GF-D8 (cell line): ENCODE measurements at regions not wholly inside any gene's neighbourhood (a gene's known extent, or its start where the extent isn't known, plus 50 kb on each side); places are given as distances from the start of the nearest gene placed in this dataset.

Experiments used
- DNase-seq: peaks from one replicate; lab custom pipeline; 2025; lab: John Stamatoyannopoulos, UW

DNA sequence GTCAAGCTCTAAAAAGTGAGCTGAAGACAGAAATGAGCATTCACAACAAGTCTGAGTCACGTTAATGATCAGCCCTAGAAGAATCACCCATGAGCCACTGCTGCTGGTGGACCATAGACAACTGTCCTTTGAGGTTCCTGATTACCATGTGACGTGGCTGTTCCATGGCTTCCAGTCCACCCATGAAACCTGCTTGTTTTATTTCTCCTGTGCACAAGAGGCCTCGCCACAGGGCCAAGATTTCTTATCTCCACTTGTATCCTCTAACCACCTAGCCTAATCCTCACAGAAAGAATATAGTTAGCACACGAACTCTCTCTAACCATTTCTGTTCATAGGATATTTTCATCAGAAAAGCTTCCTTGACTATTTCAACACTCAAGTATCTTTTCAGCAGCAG, 242.7 kb downstream of the MREG start:
- DNase-seq: no peak

DNA sequence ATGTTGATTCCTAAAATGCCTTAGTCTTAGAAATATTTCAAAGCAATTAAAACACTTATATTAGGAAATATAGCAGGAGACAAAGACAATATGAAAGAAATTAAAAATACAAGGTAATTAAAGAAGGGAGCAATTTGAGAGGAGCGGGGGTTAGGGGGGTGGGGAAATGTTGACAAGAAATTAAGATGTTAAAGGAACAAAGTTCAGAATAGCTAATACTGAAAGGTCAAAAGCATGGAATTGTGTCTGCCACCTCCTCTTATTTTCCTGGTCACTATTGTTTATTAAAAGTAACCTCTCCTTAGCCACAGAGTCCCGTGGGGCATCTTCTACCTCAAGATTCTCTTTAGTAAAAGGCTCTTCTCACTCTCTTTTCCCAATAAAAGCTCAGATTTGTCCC, 244.1 kb downstream of the MREG start:
- DNase-seq: no peak

DNA sequence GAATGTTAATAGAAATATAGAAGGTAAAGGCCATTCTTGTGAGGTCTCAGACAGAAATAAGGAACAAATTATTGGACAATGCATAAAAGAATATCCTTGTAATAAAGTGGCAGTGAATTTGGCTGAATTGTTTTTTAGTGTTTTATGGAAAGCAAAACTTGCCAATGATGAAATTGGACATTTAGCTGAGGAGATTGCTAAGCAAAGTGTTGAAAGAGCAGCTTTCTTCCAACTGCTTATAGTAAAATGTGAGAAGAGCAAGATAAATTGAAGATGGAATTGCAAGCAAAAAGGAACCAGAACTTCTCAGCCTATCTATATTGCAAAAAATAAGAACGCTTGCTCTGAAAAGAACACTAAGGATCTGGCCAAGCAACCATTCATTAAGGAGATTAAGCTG, 245.7 kb downstream of the MREG start:
- no peak for DNase-seq

DNA sequence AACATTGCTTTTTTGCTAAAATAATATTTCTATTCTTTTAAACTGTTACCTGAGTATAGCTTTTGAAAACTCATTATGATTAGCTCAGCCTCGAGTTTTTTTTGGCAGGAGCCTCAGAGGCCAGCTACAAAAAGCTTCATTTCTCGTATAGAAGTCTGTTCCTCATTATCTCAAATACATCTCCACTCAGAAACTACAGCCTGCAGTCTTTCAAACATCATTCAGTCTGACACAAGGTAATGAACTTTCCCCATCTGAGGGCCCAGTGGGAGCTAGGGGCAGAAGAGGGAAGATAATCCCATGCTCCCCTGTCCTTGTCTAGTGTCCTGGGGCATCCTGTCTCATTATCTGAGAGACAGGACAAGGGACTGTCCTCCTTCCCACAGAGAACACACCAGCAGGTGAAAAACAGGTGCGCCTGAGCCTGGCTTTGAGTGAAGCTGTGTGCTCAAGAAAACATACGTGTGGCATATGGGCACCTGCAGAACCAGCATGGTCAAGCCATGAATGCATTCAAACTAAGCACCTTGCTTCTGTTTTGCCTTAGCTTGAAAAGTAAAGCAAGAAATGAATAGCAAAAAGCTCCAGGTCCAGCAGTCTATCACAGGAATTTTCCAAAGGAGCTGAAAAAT, 247.5 kb downstream of the MREG start:
- DNase-seq: no peak

DNA sequence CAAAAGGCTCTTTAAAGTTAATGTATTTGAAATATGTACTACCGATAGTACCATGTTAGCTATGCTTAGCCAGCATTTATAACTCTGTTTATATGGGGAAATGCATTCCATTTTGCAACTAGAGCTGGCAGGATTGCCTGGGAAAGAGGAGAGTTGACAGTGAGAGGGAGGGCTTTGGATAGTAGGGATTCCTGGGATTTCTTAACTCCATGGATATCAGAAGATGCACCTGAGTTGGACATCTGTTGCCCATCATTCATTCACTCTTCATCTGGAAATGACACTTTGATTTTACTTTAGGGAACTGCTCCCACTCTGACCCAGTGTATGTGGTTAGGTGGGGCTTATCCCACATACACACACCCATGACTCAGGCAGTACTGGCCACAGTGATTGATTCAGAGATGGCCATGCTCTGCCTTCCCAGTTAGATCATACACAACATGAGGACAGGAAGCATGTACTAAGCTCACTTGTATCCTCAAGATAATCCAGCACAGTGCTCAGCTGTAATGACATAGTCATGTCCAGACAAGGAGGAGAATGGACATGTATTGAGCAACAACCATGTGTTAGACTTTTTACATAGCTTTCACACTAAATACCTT, 248.8 kb downstream of the MREG start:
- DNase-seq: no peak

DNA sequence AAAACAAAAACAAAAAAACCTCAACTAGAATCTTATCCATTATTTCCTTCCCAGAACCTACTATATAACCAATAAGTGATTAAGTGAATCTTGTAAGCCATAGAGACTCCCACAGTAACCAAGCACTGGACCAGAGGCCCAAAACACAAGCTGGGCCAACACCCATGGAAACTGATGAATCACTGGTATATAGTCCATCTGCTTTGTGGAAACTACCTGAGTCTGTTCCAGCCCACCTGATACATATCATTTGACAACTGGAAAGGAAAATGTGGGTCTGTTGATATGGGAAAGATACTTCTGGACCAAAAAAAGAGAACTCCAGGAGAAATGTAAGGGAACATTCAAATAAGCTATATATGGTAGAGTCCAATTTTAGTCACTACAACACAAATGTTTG, 252.8 kb downstream of the MREG start:
- DNase-seq: no peak

DNA sequence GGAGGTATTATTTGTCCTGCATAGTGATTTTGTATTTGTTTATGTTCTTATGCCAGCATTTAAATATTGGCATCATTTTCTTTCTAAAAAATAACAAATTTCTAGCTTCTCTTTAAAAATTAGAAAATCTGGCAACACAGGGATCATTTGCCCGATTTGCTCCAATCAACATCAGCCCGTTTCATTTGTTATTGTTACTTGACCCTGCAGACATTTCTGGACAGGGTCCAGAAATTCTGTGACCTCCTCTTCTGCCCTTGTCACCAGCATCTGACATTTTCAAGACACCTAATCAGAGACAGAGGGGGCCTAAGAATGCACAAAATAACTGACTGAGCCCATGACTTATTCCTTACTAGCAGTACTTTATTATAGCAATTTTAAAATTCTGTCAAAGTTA, 253.3 kb downstream of the MREG start:
- DNase-seq: no peak

DNA sequence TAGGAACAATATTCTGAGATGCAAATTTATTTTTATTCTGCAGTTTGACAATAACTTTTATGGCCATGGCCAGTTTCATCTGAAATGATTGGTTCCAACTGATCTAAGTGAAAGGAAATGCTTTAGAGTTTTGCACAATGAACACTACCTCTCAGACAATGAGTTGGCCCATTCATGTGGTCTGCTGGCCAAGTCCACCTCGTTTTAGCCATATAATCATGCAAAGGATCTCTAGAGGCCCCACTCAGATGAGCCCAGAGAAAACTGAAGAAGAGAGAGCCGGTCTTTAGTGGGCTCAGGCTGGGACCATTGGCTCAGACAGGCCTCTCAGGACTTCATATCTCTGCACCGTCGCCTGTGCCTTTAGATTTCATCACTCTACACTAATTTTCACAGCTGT, 254.7 kb downstream of the MREG start:
- DNase-seq: no peak

DNA sequence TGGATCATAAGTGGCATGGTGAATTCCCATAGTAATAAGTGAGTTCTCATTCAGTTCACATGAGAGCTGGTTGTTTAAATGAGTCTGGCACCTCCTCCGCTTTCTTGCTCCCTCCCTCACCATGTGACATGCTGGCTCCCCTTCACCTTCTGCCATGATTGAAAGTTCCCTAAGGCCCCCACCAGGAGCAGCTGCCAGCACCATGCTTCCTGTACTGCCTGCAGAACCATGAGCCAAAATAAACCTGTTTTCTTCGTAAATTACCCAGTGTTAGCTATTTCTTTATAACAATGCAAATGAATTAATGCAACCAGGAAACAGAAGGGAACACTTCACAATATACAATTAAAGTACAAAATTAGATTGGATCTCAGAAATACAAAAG, 257.0 kb downstream of the MREG start:
- DNase-seq: no peak

DNA sequence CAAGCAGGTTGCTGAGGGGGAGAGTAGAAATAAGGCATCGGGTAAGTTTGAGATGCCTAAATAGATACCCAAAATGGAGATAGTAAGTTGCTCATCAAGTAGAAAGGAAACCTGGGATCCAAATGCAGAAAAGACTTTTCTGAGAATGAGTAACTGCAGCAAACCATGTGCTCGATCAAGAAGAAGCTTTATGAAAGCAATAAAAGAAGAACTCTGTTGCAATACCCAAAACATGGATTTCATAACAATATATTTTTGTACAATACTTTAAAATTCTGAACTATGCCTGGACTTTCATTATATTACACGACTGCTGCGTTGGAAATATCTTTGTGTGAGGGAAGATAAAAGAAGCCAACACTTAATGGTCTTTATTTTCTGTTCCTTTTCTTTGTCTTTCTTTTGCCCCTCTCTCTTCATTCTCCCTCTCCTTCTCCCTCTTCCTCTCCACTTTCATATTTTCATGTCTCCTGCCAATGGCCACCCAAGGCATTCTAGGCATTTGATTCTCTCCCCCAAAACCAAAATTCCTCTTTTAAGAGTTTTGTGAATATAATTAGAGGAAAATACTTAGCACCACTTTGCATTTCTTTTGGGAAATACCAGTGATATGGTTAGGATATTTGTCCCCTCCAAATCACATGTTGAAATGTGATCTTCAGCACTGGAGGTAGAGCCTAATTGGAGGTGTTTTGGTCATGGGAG, 257.6 kb downstream of the MREG start:
- DNase-seq: no peak

DNA sequence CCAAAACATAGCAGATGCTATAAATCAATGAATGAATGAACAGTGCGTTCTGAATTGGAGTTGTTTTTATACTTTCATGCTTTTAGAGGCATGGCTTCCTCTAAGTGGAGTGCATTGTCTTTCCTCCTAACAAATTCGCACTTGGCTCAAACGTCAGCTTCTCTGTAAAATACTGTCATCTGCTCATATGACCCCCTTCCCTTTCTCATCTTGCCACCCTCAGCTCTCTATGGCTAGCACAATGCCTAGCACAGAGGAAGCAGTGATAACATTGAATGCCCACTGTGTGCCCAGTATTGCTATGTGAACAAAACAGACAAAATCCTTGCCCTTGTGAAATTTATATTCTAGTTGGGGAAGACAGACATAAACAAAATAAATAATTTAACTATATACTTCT, 258.8 kb downstream of the MREG start:
- no peak for DNase-seq

DNA sequence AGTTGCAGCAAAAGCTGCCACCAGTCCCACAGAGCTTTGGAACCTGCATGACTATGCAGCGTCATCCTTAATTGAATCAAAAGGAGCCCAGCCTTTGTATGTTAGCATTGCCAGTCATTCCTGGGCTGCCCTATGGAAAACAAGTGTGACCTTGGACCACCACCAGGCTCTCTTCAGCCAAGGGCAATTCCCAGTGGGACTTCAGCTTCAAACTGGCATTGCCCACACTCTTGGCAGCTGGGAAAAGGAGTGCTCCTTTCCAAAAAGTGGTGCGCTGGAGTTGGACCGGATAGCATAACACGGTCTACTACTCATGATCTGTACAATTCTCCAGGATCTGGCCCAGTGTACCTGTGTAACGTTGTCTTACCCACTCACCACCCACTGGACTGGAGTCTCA, 259.5 kb downstream of the MREG start:
- no peak for DNase-seq

DNA sequence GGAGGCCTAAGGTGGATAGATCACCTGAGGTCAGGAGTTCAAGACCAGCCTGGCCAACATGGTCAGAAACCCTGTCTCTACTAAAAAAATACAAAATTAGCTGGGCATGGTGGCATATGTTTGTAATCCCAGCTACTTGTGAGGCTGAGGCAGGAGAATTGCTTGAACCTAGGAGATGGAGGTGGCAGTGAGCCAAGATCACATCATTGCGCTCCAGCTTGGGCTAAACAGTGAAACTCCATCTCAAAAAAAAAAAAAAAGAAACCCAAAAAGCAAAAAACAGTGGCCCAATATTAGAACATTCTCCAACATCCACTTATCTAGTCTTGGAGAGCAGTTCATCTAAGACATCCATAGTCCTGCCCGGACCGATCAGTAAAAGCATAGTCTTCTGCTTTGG, 260.4 kb downstream of the MREG start:
- DNase-seq: no peak

DNA sequence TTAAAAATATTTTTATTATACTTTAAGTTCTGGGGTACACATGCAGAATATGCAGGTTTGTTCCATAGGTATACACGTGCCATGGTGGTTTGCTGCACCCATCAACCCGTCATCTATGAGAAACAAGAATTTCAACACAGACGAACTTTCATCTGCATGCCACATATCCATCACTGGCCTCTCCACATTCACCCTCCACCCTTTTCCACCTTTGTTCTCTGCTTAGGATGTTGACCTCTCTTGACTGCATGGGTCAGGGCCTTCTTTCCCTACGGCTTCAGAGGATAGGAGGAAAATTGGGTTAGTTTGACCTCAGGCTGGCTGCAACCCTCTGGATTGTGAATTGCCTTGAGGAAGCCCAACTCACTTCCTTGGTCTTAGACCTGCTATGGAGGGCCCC, 260.9 kb downstream of the MREG start:
- DNase-seq: no peak

DNA sequence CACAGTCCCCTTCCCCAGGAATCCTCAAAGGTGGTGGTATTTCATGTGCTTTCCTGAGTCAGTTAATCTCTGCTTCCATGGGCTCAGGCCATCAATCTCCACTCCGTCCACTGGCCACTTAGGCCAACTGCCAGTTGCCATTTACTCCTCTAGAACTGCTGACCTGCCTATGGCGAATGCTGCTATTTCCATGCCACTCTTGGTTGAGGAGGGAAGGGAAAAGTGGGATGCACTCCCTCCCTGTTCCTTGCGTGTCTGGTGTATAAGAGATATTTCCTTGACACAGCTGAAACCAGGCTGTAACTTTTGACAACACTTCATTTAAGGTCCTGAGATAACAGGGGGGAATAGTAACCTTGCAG, 261.5 kb downstream of the MREG start:
- no peak for DNase-seq

DNA sequence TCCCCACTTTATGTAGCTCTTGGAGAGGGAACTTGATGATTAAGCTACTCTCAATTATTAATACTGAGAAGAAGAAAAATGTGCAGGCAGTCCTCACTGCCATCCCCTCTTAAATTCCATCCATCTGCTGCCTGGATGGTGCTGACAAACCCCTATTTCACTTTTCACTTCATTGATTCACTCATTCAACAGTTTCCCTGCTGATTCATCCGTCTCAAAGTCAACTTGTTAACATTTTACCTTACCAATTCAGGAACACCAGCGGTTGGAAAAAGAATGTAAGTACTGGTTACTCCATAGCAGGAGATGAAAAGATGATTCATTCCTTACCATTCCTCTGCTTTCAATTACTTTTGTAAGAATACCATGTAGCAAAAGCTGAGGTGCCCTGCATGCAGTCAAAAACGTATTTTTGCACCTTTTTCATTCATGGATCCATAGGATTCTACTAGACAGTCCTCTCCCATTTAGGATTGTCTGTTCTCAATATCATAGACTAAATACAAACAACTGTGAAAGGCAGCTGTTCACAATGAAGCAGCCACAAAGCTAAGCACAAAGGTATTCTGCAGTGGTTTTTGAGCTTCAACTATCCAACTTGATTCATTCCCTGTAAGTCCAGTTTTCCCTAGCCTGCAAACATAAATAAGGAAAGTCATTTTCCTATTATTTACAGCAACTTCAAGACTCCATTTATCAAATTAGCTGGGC, 262.0 kb downstream of the MREG start:
- no peak for DNase-seq

DNA sequence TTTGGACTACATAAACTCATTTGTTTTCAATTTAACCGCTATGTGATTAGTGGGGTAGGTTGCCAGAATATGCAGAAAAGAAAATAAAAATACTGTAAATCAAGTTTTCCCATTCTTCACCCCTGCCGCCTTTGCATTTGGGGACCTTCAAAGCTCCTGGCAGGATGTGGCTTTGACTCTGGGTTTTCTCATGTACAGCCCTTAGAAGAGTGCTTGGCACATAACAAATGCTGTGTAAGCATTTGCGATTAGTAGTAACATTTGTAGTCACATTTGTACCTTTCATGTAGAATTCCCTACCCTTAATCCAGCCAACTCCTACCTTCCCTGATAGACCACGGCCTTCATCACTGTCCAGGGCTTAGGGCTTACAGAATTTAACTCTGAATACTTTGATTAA, 262.6 kb downstream of the MREG start:
- DNase-seq: no peak

DNA sequence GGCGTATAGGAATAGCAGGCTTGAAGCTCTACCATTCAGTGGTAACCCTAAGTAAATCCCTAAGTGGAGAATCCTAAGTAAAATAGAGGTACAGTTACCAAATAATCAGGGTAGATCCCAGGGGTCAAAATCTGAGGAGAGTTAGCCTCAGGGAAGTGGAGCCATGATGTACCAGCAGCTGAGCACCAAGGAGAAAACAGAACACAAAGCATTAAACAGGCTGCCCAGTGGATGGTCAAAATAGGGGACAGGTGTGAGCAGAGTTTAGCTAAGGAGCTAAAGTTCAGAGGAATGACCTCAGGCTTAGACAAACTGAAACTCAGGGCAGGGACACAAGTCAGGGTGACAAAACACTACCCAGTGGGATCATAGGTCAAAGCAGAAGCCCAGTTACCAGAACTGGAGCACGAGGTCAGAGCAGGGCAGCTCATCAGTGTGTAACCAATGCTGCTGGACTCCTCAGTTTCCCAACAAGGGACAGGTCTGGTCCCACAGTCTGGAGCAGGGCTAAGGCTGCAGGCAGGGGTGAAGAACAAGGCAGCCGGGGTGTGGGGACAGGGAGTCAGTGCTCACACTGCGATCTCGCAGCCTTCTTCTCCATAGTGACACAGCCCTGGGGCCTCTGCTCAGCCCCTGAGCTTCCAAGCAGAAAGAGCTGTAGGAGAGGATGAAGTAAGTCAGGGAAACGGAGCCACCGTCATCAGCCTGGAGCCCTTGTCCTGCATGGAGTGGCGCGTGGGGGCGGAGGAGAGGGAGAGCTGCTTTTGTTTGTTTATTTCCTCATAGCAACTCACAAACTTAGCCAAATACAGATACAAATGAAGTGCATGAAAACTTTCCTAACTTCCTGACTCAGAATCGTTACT, 264.0 kb downstream of the MREG start:
- DNase-seq: no peak

DNA sequence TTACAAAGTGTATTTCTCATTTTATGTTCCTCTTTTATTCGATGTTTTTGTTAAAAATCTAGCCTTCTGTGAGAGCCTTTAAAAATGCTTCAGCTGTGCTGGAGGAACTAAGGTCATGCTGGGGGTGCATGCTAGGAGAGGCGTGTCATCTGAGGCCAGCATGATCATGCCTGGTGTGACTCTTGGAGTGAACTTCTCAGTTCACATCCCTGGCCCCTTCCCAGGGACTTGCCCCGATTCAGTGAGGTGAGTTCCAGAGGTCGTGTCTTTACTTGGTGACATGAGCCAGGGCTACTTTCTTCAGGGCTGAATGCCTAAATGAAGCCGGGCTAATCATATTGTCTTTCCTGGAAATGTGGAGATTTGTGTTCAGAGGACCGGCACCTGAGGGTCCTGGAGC, 264.9 kb downstream of the MREG start:
- no peak for DNase-seq

DNA sequence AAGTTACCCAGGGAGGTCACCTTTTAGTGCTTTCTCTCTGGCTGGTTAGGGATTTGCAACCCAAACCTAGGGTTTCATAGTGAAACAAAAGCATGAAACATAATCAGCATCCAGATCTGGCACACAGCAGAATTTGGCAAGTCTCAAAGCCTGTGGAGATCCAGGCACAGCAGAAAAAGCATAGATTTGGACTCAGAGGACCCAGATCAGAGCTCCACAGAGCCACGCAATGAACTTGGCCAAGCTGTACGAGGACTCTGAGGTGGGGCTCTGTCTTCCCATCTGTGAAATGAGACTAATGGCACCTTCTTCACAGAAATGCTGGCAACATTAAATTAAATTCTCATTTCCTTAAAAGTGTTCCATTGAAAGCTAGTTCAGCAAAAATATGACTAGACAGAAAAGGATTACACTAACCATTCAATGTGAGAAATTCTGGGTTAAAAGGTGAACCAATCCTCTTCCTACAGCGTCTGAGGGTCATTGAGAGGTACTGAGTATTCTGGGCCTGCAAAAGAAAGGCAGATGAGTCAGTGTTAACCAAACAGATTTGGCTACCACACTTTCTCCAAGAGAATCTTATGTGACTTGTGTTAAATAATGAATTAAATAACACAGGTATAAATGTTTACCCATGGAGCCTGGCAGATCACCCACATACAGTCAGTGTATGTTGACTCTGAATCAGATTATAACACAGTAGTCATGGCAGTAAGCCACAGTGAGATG, 266.3 kb downstream of the MREG start:
- DNase-seq: no peak

DNA sequence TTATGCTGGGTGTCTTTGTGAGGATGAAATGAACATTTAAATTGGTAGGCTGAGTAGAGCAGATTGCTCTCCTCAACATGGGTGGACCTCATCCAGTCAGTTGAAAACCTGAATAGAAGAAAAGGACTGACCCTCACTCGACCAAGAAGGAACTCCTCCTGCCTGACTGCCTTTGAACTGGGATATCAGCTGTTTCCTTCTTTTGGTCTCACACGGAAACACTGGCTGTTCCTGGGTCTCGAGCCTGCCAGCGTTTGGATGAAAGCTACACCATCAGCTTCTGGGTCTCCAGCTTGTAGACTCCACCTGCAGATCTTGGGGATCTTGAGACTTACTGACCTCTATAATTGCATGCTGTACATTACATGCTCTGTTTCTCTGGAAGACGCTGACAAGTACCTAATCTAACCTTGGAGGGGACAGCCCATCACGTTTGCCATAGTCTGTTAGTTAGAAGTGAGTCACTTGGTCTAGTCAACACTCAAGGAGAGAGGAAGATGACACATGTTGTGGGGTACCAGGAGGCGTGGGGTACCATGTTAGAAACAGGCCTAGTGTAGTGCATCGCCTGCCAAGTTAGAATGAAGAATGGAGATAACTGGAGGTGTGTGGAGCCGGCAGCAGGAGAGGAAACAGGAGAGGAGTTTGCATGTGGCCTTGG, 267.0 kb downstream of the MREG start:
- DNase-seq: no peak
